Bronchial epithelial cell (primary cell): ENCODE measurements at regions not wholly inside any gene's neighbourhood (a gene's known extent, or its start where the extent isn't known, plus 50 kb on each side); places are given as distances from the start of the nearest gene placed in this dataset.
A peak's percentile ranks its signal among the peaks of the same experiment; 100 is the strongest.

ENCODE experiments used
- DNase-seq: peaks from one replicate; pipeline ENCODE4 v3.0.0-alpha.2; 2010; ENCODE audit warnings: low read depth
- FAIRE-seq: peaks from 2 replicates; lab custom pipeline; 2011; peaks lifted over from hg19 to GRCh38; lab: Jason Lieb, UNC
- H3K27me3 ChIP-seq: 2 replicates; pipeline ENCODE4 v1.5.1; 2011; ENCODE audit warnings: low read length; ENCODE audit not compliant: control insufficient read depth, insufficient read depth
- H3K36me3 ChIP-seq: 2 replicates; pipeline ENCODE4 v1.5.1; 2011; ENCODE audit warnings: low read length; ENCODE audit not compliant: control insufficient read depth, insufficient read depth
- H3K4me3 ChIP-seq: 2 replicates; pipeline ENCODE4 v1.5.1; 2011; ENCODE audit warnings: mild to moderate bottlenecking, low read depth, low read length, control low read depth
- CTCF ChIP-seq: IDR thresholded peaks from 2 replicates; pipeline ENCODE4 v1.5.1; 2011; ENCODE audit warnings: mild to moderate bottlenecking, moderate library complexity, low read length, control low read depth, inconsistent platforms; ENCODE audit not compliant: insufficient read depth, severe bottlenecking

GRCh38 chr2:240244543-240244942 lies 104.1 kb upstream of the OTOS start:
- Histone ChIP-seq H3K36me3 (no peaks in the 10 kb centered on the region), H3K4me3 (no peak overlapping the region), H3K27me3 (no peaks in the 10 kb centered on the region)
- DNase-seq (no peak), FAIRE-seq (no peak)
- TF ChIP-seq CTCF: no peak

DNA sequence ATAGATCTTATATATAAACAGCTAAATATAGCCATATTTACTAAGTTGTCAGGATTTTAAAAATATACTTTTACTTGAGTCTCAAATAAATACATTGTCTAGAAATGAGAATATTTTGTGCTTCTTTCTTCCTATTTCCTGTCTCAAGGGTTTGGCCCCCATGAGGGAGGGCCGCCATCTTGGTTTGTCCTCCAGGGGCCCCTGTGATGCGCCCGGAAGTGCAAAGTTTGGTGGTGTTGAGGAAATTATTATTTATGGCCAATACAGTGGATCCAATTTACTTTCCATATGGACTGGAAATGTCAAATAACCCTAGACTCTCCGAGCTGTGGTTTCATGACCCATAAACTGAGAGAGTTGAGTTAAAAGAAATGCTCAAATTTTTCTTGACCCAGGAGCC lies 104.7 kb upstream of the OTOS start:
- DNase-seq (no peak), FAIRE-seq (no peak)
- Histone ChIP-seq H3K36me3 (no peaks in the 10 kb centered on the region), H3K27me3 (no peaks in the 10 kb centered on the region), H3K4me3 (no peak overlapping the region)
- TF ChIP-seq CTCF: no peak

DNA sequence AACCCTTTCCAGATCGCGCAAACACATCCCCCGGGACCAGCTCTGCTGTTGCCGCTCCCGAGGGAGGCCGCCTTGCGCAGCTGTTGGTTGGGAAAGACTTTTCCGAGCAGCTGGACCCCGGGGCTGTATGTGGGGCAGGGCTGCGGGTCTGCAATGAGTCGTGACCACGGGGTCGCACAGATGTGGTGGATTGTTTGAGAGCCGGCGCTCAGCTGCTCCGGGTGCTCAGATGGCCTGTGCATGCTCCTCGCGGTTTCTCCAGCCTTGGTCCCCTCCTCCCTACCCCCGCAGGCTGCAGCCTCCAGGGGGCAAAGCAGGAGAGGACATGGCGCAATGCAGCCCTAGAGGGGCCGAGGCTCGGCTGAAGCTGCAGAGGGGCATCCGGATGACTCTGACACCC lies 105.2 kb upstream of the OTOS start:
- FAIRE-seq (no peak), DNase-seq (no peak)
- Histone ChIP-seq H3K27me3 (no peaks in the 10 kb centered on the region), H3K36me3 (no peaks in the 10 kb centered on the region), H3K4me3 (no peak overlapping the region)
- TF ChIP-seq CTCF: no peak

GRCh38 chr2:240246173-240246820 lies 105.8 kb upstream of the OTOS start:
- TF ChIP-seq CTCF: no peak
- Histone ChIP-seq H3K4me3 (no peak overlapping the region), H3K36me3 (no peaks in the 10 kb centered on the region), H3K27me3 (no peaks in the 10 kb centered on the region)
- FAIRE-seq (peak; percentile 7), DNase-seq (no peak)

DNA sequence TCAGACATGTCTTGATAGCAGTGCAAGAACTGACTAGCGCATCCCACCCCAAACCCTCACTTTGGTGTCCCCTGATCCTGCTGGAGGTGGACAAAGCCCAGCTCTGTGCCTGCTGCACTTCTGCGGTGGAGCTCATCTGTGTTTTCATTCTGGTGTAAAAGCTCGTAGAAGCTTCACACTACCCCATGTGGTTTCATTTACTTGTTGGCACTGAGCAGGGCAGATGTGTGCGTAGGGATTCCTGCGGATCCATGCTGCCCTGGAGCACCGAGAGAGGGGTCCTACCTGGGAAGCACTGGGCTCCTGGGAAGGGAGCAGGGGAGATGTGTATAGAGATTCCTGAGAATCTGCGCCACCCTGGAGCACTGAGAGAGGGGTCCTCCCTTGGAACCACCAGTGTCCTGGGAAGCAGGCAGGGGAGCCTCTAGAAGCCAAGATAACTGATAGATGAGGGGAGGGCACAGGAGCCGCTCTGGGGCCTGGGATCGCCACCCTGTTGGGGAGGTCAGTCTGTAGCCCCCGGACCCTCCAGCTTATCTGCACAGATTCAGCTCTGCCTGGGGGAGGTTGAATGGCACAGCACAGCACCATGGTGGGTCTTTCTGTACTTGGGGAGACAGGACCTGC lies 106.9 kb upstream of the OTOS start:
- no peak for DNase-seq
- no peaks in the 10 kb centered on the region for H3K27me3 ChIP-seq

More for the DNA sequence above, 106.9 kb upstream of the OTOS start:
- FAIRE-seq: no peak
- TF ChIP-seq CTCF: no peak
- Histone ChIP-seq H3K4me3 (no peak overlapping the region), H3K36me3 (no peaks in the 10 kb centered on the region)
